ENCODE measurements at regions not wholly inside any gene's neighbourhood (a gene's known extent, or its start where the extent isn't known, plus 50 kb on each side); places are given as distances from the start of the nearest gene placed in this dataset.
A peak's percentile ranks its signal among the peaks of the same experiment; 100 is the strongest.

DNA sequence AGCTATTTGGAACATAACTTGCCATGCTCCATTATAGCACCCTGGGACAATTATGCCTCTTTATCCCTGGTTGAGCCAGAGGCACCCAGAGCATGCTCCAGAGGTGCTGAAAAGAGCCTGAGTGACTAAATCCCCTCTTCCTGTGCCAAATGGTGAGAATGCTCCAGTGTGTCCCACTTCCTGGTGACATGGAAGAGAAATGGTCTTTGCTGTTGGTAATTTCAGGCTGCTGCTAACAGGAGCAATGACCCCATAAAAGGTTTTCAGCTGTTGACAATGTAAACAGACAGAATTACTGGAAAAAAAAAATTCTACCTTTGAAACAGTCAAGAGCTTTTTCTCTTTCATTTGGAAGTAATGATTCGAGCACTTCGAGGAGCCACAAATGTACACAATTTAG lies 341.8 kb downstream of the FGF9 start:
- FAIRE-seq (no peak), ATAC-seq (no peak), DNase-seq (ENCODE audit: extremely low read depth in 1 of 4, low spot score in 3 of 4) (no peak)
- Histone ChIP-seq H3K9ac (ENCODE audit: insufficient read depth in 1 of 2, low read depth in 2 of 2, low read length in 2 of 2) (no peak overlapping the region), H3K79me2 (ENCODE audit: control insufficient read depth, insufficient read depth, low read length) (no peaks in the 10 kb centered on the region), H3K4me2 (ENCODE audit: insufficient read depth, low read length) (no peak overlapping the region), H3K4me1 (replicated peaks in 1 of 2; ENCODE audit: control insufficient read depth in 2 of 2, insufficient read depth in 2 of 2, low read length in 2 of 2) (no peaks in the 10 kb centered on the region; a peak in 3 of 5 replicates), H2AFZ (ENCODE audit: low read depth, low read length) (no peak overlapping the region), H3K9me1 (ENCODE audit: control insufficient read depth, insufficient read depth, low read length) (no peaks in the 10 kb centered on the region), H3K27me3 (ENCODE audit: control insufficient read depth in 2 of 2, insufficient read depth in 2 of 2, low read length in 2 of 2) (no peaks in the 10 kb centered on the region), H3K27ac (ENCODE audit: extremely low read depth, low read depth, low read length) (no peak overlapping the region), H3K36me3 (ENCODE audit: control insufficient read depth, insufficient read depth, low read length) (no peaks in the 10 kb centered on the region), H3K9me3 (replicated peaks; ENCODE audit: control insufficient read depth, insufficient read depth, low read depth, low read length) (no peaks in the 10 kb centered on the region), H4K20me1 (replicated peaks; ENCODE audit: control insufficient read depth, insufficient read depth, low read length) (no peaks in the 10 kb centered on the region), H3K4me3 (no peak overlapping the region)
- POLR2A ChIA-PET = no interaction called here
- WGBS (ENCODE audit: insufficient coverage, low coverage, missing lambda C conversion rate) = 0% methylated on average over 2 of the region's 2 CpGs
- in situ Hi-C loops (cut with MboI) = no loop called here
- CTCF ChIA-PET (ENCODE audit: low intra/inter-chr PET ratio) = no interaction called here
- intact Hi-C loops (cut with micrococcal nuclease) = no loop called here
- no TSS peak for BruUV-seq (replicated peaks)
- TF ChIP-seq CEBPZ (IDR thresholded peaks at IDR 0.05; ENCODE audit: borderline replicate concordance, low read depth, low read length) (no peak), NRF1 (conservative IDR thresholded peaks at IDR 0.05 in 1 of 2, IDR thresholded peaks at IDR 0.05 in 1 of 2) (0 out of 4 replicates have a peak, but pooled peaks of 1 of the 2 experiments have one; percentile 6)

GRCh38 chr13:22014469-22014868 lies 343.6 kb downstream of the FGF9 start:
- BruUV-seq (replicated peaks) = no TSS peak
- CTCF ChIA-PET (ENCODE audit: low intra/inter-chr PET ratio) = no interaction called here
- Histone ChIP-seq H3K79me2 (ENCODE audit: control insufficient read depth, insufficient read depth, low read length) (no peaks in the 10 kb centered on the region), H3K4me1 (replicated peaks in 1 of 2; ENCODE audit: control insufficient read depth in 2 of 2, insufficient read depth in 2 of 2, low read length in 2 of 2) (no peaks in the 10 kb centered on the region; a peak in 2 of 5 replicates), H3K9me1 (ENCODE audit: control insufficient read depth, insufficient read depth, low read length) (no peaks in the 10 kb centered on the region), H3K9ac (ENCODE audit: insufficient read depth in 1 of 2, low read depth in 2 of 2, low read length in 2 of 2) (no peak overlapping the region), H3K9me3 (replicated peaks; ENCODE audit: control insufficient read depth, insufficient read depth, low read depth, low read length) (no peaks in the 10 kb centered on the region), H3K27me3 (ENCODE audit: control insufficient read depth in 2 of 2, insufficient read depth in 2 of 2, low read length in 2 of 2) (no peaks in the 10 kb centered on the region), H2AFZ (ENCODE audit: low read depth, low read length) (no peak overlapping the region), H3K4me3 (no peak overlapping the region), H3K27ac (ENCODE audit: extremely low read depth, low read depth, low read length) (no peak overlapping the region), H3K4me2 (ENCODE audit: insufficient read depth, low read length) (no peak overlapping the region), H3K36me3 (ENCODE audit: control insufficient read depth, insufficient read depth, low read length) (no peaks in the 10 kb centered on the region), H4K20me1 (replicated peaks; ENCODE audit: control insufficient read depth, insufficient read depth, low read length) (no peaks in the 10 kb centered on the region)
- 2% methylated on average over 6 of the region's 6 CpGs for WGBS (ENCODE audit: insufficient coverage, low coverage, missing lambda C conversion rate)
- FAIRE-seq (no peak), ATAC-seq (no peak), DNase-seq (ENCODE audit: extremely low read depth in 1 of 4, low spot score in 3 of 4) (no peak)
- POLR2A ChIA-PET = no interaction called here
- intact Hi-C loops (cut with micrococcal nuclease) = no loop called here
- in situ Hi-C loops (cut with MboI) = no loop called here
- TF ChIP-seq NFXL1 (CRISPR knock-in tag; IDR thresholded peaks at IDR 0.05) (no peak), DACH1 (IDR thresholded peaks at IDR 0.05; ENCODE audit: partially characterized antibody) (no peak), HDAC1 (IDR thresholded peaks at IDR 0.05) (no peak), TSC22D4 (tag; IDR thresholded peaks at IDR 0.05) (no peak), BDP1 (IDR thresholded peaks at IDR 0.05; ENCODE audit: insufficient read depth, insufficient read length) (no peak), PYGO2 (tag; IDR thresholded peaks at IDR 0.05) (no peak), TAL1 (IDR thresholded peaks at IDR 0.05) (no peak), MCM5 (IDR thresholded peaks at IDR 0.05; ENCODE audit: low read depth) (no peak), ZNF274 (IDR thresholded peaks at IDR 0.05; ENCODE audit: borderline replicate concordance, low read depth, low read length) (no peak), RFX7 (CRISPR knock-in tag; IDR thresholded peaks at IDR 0.05) (no peak), ZNF253 (CRISPR knock-in tag; conservative IDR thresholded peaks at IDR 0.05) (no peak), FOXK2 (conservative IDR thresholded peaks at IDR 0.05 in 1 of 2, IDR thresholded peaks at IDR 0.05 in 1 of 2; ENCODE audit: low read depth in 2 of 2) (no peak), CREB1 (IDR thresholded peaks at IDR 0.05) (no peak), CREB1 (CRISPR knock-in tag; IDR thresholded peaks at IDR 0.05) (no peak), ZNF586 (CRISPR knock-in tag; conservative IDR thresholded peaks at IDR 0.05) (no peak)
